HG02763 (cell line): ENCODE measurements at regions not wholly inside any gene's neighbourhood (a gene's known extent, or its start where the extent isn't known, plus 50 kb on each side); places are given as distances from the start of the nearest gene placed in this dataset.
"Not testable (repeated sequence)": the region's sequence is repeated elsewhere in the genome, so short reads cannot be mapped to it uniquely, and the experiment has no call there.

Experiments used
- ATAC-seq: cut with Tn5 transposase; IDR thresholded peaks from one replicate; pipeline ENCODE4 v1.9.1; 2021; ENCODE audit warnings: mild to moderate bottlenecking, moderate library complexity; ENCODE audit not compliant: unreplicated experiment

DNA sequence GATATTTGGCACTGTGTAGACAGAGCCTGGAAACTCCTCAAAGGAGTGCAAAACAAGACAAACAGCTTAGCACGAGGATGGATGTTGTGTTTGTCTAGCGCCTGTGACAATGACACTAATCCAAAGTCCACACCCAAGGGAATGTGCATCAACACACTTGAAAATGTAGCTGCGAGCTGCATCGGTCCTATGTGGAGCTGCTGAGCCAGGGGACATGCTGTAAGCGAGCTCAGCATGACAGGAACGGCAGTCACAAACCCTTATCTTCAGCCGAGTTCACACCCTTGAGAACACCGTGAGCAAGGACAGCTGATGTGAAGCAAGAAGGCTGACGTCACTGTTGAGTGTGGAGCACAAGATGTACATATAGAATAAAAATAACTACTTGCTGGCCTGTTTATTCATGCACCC lies 684.3 kb downstream of the QKI start:
- no peak for ATAC-seq

DNA sequence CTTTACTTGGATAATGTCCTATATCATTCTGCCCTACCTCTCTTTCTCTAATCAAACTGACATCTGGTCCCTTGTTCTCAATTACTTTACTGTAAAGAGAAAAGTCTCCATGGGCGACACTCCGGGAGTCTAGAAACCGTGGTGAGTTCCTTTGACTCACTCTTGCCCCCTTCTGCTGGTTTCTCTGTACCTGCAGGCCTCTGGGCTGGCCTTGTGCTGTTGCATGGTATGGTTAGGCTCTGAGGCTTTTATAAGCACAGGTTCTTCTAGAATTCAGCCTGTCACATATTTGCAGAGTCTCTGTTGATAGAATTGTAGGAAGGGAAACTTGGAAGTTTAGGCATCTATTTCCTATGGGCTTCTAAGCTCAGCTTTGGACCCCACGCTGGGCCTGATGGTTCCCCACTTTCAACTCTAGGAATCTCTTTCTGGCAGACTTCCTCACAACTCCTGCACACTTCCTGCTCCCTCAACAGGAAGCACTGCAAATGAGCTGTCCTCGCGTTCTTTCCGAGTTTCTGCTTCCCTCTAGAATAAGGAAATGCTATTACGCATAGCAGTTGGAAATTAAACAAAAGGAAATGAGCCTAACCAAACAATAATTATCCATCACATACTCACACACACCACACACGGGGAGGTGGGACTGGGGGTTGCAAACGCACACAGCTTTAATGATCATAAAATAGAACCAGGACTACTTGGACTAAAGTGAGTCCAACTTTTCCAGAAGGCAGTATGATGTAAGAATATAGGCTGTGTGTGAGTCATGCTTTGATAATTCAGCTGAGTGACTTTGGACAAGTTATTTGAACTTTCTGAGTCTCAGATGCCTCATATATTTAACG lies 683.3 kb downstream of the QKI start:
- no peak for ATAC-seq

DNA sequence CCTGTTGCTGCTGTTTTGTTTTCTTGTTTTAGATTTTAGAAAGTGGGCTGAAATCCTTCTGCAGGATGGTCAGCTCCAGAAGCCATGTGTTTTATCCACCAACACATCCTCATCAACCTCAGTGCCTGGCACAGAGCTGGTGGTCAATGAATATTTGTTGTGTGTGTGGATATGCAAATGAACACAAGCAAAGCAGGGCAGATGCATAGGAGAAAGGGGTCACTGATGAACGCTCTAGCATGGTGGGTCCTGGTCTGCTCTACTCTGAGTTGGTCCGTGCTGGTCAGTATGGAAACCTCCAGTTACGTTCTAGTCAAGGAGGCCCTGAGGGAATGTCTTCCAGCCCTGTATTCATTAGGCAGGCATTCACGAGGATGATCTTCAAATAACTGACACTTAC lies 682.5 kb downstream of the QKI start:
- ATAC-seq, result no peak

DNA sequence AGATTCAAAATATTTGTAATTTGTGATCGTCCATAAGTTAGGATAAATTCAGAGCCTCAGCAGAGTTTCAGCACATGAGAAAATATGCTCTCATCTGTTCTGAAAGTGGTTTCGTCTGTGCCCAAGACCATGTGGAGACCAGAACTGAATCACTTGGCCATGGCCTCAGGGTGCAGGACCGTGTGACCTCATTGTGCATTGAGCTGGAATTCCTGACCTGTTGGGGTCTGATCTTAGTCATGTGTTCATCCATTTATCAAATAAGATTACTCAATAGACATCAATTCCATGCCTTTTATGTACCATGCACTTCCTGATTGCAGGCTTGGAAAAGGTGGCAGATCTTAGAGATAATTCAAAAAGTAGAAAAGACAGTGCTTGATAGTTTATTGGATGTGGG lies 680.5 kb downstream of the QKI start:
- no peak for ATAC-seq

DNA sequence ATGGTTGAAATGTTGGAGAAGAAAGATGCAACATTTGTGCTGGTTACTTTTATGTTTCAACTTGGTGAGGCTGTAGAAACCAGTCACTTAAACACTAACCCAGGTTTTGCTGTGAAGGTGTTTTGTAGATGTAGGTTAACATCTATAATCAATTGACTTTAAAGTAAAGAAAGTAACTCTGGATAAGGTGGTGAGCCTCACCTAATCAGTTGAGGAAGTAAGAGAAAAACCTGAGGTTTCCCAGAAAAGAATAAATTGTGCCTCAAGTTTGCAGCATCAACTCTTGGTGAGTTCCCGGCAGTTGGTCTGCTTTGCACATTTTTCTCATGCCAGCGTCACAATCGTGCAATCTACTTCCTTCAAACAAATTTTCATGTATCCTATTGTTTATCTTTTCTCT lies 673.4 kb downstream of the QKI start:
- ATAC-seq, result no peak

DNA sequence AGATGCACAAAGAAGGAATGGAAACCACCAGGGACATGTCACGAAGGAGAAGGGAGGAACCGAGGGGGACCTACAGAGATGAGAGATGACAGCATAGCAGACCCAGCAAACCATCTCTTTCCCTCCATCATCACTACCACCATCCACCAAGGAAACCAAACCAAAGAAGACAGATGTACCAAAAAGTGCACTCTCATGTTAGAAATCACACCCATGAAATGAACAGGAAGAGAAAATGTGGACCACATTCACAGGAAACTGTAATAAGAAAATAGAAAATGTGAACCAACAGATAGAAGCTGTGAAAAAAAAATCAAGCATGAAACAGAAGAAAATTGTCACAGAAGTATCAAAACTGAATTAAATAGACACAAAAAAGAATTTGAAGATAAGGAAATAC lies 672.7 kb downstream of the QKI start:
- no peak for ATAC-seq

DNA sequence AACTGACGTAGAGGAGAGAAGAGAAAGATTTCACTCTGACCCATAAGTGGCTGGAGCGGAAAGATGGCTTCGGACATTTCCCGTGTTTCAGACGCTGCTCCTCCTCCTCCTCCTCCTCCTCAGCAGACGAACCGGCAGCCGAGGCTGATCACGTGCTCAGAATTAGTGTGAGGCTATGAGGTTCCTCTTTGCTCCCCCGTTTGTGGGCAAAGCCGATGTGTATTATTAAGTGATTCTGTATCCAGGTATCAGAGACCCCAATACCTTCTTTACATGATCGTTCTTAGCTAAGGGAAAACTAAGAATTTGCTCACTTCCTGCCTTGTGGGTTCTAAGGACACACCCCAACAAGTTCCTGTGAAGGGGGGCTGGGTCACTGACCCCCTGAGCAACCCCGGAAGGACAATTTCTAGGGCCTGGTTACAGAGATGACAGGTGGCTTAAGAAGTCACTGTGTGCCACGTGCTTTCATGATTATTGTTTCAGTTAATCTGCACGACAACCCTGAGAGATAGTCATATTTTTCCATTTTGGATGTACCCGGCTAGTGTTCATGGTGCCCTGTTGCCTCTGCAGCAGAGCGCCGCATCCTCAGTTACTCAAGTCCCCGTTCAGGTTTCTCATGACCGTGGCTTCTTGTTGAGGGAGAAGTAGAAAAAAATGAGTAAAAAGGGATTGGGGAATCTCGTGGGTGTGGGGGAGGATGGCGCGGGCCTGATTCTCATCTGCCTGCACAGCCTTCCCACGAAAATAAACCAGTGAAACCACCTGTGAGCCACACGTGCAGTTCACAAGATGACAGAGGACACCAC lies 671.8 kb downstream of the QKI start:
- ATAC-seq, result no peak

DNA sequence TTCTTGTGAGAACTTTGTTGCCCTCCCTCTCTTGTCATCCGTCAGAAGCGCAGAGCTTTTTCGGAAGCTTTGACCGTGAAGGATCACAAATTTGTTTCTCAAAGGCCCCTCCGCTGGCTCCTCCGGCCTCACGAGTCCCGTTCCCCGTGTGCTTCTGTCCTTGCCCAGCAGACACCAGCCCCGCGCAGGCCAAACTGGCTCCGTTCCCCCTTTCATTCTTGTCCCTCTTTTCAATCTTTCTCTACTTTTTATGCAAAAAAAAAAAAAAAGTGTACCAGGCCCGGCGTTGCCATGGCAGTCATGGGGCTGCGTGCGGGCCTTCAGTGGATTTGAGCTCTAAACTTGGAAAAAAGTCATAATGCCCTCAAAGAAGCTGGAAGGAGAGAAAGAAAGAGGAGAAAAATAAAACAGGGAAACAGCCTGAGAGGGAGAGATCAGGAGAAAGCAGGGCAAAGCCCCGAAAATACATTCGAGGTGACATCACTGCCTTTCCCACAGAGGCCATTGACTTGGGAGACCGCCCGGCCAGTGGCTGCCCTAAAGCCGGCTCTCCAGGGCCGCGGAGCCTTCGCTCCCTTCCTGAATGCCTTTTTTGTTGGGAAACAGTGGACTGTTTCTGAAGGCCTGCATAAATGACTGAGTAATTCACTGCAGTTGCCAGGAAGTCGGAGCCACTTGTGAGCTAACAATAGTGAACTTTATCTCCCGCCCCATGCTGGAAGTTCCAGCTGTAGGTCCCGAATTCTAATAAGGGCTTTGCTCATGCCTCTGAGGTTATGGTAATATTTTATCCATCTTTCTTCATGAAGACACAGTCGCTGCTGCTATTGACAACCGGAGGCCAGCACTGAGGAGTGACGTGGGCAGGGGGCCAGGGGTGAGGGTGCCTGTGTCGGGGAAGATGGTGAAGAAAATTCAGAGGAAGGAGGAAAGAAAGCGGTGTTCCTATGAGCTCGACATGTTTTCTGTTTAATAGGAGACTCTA lies 670.9 kb downstream of the QKI start:
- ATAC-seq, result no peak

DNA sequence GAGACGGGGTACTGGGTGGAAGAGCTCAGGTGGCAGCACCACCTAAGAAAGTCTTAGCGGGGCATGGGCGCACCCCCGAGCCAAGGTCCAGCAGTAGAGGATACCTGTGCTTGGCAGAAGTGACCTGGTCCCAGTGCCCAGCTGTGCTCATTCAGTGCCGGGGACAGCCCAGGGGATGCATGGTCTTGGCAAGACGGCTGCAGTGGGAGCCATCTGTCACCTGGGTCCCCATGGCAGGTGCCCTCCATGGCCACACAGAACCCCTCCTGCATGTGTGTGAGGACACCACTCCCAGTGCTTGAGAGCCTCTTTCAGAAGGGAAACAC lies 664.7 kb downstream of the QKI start:
- ATAC-seq, result no peak

DNA sequence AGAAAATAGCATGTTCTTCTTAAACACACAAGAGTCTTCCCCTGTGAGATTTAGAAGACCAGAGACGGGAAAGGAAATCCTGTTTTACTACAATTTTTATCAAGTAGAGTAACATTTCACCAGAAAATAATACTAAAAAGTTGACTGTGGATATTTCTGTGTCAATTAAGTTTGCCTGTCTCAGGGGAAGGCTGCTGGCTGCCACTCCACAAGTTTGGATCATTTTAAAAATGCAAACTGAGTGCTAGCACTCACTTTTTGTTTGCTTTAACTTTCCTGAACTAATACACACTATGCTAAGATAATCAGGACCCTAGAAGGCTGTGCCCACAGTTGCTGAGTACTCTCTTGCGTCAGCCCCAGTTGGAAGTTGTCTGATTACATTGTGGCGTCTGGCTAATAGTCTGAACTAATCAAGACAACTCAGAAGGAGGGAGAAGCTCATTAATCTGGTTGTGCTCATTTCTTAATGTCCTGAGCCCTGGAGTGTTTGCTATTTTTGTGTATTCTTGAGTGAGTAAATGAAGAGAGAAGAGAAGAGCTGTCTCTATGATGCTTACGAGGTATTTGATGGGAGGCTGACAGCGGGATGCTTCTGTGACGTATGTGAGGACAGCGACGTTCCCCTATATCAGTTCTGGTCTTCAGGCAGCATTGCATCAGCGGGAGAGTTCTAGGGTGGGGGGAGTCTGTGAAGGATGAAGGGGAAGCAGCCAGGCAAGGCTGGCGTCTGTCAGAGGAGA lies 664.2 kb downstream of the QKI start:
- ATAC-seq, result no peak

DNA sequence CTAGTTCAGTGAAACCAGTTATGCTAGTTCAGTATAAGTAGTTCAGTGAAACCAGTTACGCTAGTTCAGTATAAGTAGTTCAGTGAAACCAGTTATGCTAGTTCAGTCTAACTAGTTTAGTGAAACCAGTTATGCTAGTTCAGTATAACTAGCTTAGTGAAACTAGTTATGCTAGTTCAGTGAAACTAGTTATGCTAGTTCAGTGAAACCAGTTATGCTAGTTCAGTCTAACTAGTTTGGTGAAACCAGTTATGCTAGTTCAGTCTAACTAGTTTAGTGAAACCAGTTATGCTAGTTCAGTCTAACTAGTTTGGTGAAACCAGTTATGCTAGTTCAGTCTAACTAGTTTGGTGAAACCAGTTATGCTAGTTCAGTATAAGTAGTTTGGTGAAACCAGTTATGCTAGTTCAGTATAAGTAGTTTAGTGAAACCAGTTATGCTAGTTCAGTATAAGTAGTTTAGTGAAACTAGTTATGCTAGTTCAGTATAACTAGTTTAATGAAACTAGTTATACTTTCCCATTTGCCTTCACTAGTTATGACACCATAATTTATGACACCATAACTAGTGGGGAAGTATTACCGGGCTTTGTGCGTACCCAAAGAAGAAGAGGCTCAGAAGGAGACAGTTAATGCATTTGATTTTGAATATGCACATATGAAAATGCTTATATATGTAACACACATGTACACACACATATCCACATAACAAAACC lies 662.5 kb downstream of the QKI start:
- not testable (repeated sequence) for ATAC-seq

DNA sequence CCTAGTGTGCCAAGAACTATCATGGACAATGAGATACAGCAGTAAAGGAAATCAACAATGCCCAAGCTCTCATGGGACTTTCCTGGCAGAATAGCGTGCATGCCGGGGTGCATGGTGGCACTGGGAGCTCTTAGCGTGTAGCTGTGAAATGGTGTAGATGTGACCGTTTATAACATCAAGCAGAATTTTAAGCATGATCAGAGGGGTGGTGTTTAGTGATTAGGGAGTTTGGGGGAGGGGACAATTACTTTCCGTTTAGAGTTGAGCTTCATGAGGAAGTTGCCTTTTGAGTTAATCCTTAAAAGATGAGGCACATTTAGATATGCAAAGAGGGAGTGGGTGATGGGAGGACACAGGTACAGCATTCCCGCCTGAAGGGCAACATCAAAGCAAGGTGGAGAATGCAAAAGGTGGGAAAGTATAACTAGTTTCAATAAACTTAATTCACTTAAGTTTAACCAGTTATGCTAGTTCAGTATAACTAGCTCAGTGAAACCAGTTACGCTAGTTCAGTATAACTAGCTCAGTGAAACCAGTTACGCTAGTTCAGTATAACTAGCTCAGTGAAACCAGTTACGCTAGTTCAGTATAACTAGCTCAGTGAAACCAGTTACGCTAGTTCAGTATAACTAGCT lies 661.6 kb downstream of the QKI start:
- ATAC-seq, result no peak

DNA sequence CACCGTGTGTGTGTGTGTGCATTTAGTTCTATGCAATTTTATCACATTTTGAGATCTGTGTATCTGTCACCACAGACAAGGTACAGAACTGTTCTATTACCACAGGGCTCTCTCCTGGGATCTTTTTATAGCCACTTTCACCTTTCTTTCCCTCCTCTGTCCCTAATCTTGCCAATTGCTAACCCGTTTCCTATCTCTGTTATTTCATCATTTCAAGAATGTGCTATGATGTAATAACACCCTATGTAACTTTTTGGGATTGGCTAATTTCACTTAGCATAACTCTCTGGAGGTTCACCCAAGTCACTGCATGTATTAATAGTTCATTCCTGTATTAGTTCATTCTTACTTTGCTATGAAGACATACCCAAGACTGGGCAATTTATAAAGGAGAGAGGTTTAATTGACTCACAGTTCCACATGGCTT lies 657.7 kb downstream of the QKI start:
- ATAC-seq, result no peak

DNA sequence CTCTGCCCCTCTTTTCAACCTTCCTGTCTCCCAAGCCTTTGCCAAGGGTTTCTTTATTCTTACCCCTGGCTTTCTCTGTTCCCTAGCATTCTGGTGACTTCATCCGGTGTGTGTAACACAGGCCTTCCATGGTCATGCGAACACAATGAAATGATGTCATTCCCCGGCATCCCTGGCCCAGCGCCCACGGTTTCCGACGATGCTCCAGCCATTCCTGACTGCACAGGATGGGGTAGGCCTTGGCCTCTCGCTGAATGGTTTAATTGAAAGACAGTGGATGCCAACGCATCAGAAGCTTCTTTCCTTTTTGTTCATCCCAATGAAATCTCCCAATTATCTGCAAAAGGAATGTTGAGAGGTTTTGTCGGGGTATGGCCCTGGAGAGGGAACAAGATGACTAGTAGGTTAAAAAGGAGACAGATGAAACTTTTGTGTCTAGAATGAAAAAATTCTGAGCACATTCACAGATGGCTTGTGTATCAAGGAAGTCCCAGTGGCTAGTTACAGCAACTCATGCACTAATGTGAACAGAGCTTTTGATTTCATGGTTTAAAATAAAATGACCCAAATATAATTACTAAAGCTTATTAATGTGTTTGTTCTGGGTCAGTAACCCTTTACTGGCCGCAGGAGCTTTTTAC lies 655.0 kb downstream of the QKI start:
- no peak for ATAC-seq

DNA sequence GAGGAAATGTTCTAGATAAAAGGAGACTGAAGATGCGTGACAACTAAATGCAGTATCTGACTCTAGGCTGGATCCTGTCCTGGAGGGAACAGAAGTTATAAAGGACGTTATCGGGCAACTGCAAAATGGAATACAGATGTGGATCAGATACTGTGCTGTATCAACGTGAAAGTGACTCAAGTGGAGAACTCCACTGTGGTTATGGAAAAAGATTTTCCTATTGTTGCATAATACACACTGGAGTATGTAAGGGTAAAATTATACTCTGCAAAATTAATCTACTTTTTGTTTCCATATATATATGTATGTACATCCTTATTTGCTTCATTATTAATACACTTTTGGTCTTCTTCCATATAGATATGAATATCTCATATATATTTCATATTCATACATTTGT lies 654.0 kb downstream of the QKI start:
- ATAC-seq, result no peak

DNA sequence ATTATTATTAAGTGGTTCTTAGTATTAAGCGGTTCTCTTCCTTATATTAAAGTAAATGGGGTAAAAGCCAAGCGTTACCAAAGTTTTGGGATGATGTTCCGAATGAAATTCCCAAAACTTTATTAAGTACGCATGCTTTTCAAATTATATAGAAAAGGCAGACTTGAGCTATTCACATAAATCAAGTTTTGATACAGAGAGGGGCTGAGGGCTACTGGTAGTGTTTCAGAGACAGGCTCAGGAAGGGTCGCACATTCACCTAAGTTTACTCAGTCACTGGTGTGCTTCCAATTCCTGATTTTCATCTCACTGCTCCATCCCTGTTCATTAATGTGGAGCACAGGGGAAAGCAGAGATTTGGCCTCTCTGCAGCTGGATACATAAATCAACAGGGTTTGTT lies 652.2 kb downstream of the QKI start:
- ATAC-seq, result no peak

DNA sequence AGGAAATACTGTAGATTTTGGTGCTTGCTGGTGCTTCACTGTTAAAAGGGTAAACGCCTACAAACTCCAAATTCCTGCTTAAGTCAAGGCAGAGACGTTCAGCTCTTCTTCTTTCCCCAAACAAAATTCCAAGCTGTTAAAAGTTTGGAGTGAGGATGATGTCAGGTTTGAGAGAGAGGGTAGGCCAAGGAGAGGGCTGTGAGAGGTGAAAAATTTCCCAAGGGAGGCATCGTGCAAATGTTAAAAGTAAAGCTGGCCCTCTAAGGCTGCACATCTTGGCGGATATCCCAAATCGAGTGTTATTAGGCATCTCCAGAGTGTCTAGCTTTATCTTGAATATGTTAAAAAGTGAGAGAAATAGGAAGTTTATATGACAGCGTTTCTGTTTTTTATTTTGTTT lies 651.8 kb downstream of the QKI start:
- ATAC-seq, result no peak

DNA sequence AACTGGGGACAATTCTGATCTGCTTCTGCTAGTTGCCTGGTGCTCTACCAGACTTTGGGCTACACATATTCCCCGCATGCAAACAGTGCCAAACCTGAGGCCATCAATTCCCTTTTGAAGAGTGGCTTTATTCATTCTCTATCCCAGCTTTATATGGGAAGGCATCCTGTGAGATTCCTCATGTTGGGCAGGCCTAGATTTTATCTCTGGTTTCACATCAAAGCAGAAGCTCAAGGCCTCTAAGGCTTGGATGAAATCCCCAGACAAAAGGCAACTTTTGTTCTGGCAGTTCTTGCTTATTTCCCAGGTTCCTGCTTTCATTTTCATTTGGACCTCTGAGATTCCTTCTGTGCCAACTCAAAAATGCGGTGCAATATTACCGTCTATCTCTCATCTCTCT lies 648.8 kb downstream of the QKI start:
- ATAC-seq, result no peak

DNA sequence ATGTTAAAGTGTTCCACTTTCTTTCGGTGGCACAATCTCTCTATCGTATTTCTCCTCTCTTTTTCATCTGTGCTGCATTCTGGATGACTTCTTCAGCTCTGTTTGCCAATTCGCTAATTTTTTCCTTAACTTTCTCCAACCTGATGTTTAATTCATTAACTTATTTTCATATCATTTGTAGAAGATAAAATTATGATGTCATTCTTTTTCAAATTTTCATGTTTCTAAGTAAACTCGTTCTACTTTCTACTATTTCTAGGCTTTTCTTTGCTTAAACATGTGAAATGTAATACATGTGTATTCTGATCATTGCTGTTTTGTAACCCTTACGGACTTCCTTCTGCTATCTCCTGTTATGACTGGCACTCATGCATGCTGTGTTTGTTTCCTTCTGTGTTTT lies 648.4 kb downstream of the QKI start:
- ATAC-seq, result no peak
